Uterus (tissue), 2 donors: ENCODE measurements at regions not wholly inside any gene's neighbourhood (a gene's known extent, or its start where the extent isn't known, plus 50 kb on each side); places are given as distances from the start of the nearest gene placed in this dataset.

Source experiments
- POLR2A ChIP-seq, 2 donors: fragments of 450-650 bp; IDR thresholded peaks; one replicate each; pipeline ENCODE4 v1.6.1; 2016; ENCODE audit warnings: antibody characterized with exemption in 2 of 2, mild to moderate bottlenecking in 1 of 2, moderate library complexity in 1 of 2
- TF ChIP-seq, protein P1 (sequence below), 4 experiments: fragments of 200-600 bp in 2 of 4; fragments of 450-650 bp in 2 of 4; sonication (generic) in 2 of 4; IDR thresholded peaks; one replicate each; pipeline ENCODE4 v1.5.1; 2016 to 2019; ENCODE audit warnings: antibody characterized with exemption in 4 of 4, mild to moderate bottlenecking in 2 of 4, moderate library complexity in 1 of 4

DNA sequence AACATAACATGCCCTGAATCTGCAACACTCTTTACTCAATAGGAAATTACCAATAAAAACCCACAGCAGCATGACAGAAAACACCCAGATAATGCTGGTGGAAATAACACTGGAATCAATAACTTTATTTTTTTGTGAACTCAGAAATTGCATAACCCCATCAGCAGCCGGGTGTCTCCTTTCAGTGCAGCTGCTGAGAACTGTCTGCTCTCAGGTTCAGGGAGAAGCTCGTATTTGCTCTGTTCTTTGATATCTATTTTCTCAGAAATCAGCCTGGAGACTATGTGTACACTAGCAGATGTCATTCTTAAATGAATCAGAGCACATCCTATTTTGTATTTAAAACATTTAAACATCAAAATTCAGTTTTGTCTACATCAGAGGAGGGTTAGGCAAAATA is 506.0 kb downstream of the POM121L12 start:
- TF ChIP-seq, protein P1, sequence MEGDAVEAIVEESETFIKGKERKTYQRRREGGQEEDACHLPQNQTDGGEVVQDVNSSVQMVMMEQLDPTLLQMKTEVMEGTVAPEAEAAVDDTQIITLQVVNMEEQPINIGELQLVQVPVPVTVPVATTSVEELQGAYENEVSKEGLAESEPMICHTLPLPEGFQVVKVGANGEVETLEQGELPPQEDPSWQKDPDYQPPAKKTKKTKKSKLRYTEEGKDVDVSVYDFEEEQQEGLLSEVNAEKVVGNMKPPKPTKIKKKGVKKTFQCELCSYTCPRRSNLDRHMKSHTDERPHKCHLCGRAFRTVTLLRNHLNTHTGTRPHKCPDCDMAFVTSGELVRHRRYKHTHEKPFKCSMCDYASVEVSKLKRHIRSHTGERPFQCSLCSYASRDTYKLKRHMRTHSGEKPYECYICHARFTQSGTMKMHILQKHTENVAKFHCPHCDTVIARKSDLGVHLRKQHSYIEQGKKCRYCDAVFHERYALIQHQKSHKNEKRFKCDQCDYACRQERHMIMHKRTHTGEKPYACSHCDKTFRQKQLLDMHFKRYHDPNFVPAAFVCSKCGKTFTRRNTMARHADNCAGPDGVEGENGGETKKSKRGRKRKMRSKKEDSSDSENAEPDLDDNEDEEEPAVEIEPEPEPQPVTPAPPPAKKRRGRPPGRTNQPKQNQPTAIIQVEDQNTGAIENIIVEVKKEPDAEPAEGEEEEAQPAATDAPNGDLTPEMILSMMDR (IDR thresholded peaks at IDR 0.05) = no peak
- TF ChIP-seq POLR2A (IDR thresholded peaks at IDR 0.05) = no peak
